Neural cell (in vitro differentiated cells): ENCODE measurements at regions not wholly inside any gene's neighbourhood (a gene's known extent, or its start where the extent isn't known, plus 50 kb on each side); places are given as distances from the start of the nearest gene placed in this dataset.

Experiments
- EP300 ChIP-seq: fragments of 450-650 bp; conservative IDR thresholded peaks from 2 replicates; pipeline ENCODE4 v1.6.1; 2014; ENCODE audit warnings: antibody characterized with exemption, mild to moderate bottlenecking, moderate library complexity; ENCODE audit not compliant: poor library complexity, severe bottlenecking
- EZH2 ChIP-seq: fragments of 200-600, 300-800 bp; shearing (Covaris generic), sonication (generic); IDR thresholded peaks from 2 replicates; pipeline ENCODE4 v1.6.1; 2014; ENCODE audit warnings: antibody characterized with exemption, low read length, borderline replicate concordance, mild to moderate bottlenecking; ENCODE audit not compliant: insufficient read depth, poor library complexity, severe bottlenecking
- POLR2AphosphoS5 ChIP-seq: IDR thresholded peaks from 2 replicates; pipeline ENCODE4 v1.6.1; 2012
- RAD21 ChIP-seq: fragments of 450-650 bp; conservative IDR thresholded peaks from 2 replicates; pipeline ENCODE4 v1.6.1; 2014; ENCODE audit warnings: antibody characterized with exemption, mild to moderate bottlenecking, moderate library complexity
- TAF1 ChIP-seq: IDR thresholded peaks from 2 replicates; pipeline ENCODE4 v1.6.1; 2012; ENCODE audit warnings: low read depth
- TF ChIP-seq, protein P1 (sequence below): fragments of 450-650 bp; IDR thresholded peaks from 2 replicates; pipeline ENCODE4 v1.5.1; 2014; ENCODE audit warnings: antibody characterized with exemption, mild to moderate bottlenecking, moderate library complexity; ENCODE audit not compliant: poor library complexity, severe bottlenecking

DNA sequence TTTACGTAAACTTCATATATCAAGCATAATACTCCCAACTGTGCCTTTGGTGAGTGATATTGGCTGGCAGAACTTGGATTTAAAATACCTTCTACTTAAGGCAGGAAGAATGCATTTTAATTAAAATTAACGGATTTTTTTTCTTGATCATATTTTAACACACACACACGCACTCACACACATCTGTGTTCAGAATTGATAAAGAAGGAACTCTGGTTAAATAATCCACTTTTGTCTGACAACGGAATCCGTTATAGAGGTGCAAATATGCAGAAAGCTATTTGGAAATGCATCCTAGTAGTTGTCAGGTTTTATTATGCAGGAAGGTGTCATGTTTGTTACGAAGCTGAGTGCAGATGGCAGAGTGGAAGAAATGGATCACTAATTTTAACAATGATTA lies 105.5 kb upstream of the ZNF536 start:
- TF ChIP-seq EP300 (no peak), EZH2 (no peak), TAF1 (no peak), RAD21 (no peak), POLR2AphosphoS5 (no peak)
- TF ChIP-seq, protein P1, sequence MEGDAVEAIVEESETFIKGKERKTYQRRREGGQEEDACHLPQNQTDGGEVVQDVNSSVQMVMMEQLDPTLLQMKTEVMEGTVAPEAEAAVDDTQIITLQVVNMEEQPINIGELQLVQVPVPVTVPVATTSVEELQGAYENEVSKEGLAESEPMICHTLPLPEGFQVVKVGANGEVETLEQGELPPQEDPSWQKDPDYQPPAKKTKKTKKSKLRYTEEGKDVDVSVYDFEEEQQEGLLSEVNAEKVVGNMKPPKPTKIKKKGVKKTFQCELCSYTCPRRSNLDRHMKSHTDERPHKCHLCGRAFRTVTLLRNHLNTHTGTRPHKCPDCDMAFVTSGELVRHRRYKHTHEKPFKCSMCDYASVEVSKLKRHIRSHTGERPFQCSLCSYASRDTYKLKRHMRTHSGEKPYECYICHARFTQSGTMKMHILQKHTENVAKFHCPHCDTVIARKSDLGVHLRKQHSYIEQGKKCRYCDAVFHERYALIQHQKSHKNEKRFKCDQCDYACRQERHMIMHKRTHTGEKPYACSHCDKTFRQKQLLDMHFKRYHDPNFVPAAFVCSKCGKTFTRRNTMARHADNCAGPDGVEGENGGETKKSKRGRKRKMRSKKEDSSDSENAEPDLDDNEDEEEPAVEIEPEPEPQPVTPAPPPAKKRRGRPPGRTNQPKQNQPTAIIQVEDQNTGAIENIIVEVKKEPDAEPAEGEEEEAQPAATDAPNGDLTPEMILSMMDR, result no peak
